RPMI8226 (cell line): ENCODE measurements at regions not wholly inside any gene's neighbourhood (a gene's known extent, or its start where the extent isn't known, plus 50 kb on each side); places are given as distances from the start of the nearest gene placed in this dataset.
A peak's percentile ranks its signal among the peaks of the same experiment; 100 is the strongest.
"Not testable (repeated sequence)": the region's sequence is repeated elsewhere in the genome, so short reads cannot be mapped to it uniquely, and the experiment has no call there.

Source experiments
- DNase-seq: peaks from one replicate; pipeline ENCODE4 v3.0.0-alpha.2; 2015

GRCh38 chr6:86602093-86602492 is 335.2 kb upstream of the HTR1E start:
- DNase-seq = not testable (repeated sequence)

DNA sequence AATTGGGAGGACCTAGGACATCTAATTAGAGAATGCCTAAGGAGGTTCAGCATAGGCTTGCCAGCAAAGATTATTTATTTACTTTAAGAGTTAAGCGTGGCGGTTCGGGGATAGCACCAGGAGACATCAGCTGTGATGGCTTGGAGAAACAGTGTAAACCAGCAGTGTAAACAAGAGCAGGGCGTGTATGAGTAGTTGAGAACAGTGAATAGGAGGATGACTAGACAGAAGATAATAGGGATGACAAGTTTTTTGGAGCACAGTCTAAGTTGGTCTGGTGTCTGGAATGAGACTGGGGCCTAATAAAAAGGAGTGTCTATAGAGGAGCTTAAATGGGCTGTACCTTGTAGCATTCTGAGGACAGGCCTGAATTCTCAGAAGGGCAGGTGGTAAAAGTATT is 338.4 kb upstream of the HTR1E start:
- DNase-seq = not testable (repeated sequence)

GRCh38 chr6:86595641-86596040 is 341.7 kb upstream of the HTR1E start:
- DNase-seq = no peak

GRCh38 chr6:86586195-86586594 is 351.1 kb upstream of the HTR1E start:
- no peak for DNase-seq

GRCh38 chr6:86581833-86582232 is 355.5 kb upstream of the HTR1E start:
- no peak for DNase-seq

GRCh38 chr6:86563197-86563596 is 374.1 kb upstream of the HTR1E start:
- DNase-seq = no peak

- DNase-seq = no peak
These were observed 379.0 kb upstream of the HTR1E start for GRCh38 chr6:86558318-86558717.

DNA sequence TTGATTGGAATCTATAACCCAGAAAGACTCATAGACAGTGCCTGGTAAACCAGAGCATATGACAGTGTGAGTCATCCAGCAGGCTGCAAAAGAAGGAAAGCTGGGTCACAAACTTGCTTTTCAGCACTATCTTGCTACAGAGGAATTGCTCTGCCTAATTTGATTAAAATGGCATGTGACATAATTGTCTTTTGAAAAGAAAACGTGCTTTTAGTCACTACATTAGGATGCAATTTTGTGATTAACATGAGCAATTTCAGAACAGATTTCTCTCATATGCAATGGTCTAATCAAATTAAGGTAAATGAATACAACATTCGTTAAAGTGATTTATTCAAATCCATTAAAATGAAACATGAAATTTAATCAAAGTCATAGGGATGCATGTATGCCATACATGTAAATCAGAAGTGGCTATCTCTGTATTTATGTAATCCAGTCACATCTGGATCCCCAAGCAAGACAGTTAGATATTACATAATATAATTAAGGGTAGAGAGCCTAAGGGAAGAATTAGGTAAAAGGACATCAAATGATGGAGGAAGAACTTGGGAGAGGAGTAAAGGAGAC is 400.0 kb upstream of the HTR1E start:
- no peak for DNase-seq

- DNase-seq = no peak
These were observed 401.2 kb upstream of the HTR1E start for GRCh38 chr6:86536121-86536520.

DNA sequence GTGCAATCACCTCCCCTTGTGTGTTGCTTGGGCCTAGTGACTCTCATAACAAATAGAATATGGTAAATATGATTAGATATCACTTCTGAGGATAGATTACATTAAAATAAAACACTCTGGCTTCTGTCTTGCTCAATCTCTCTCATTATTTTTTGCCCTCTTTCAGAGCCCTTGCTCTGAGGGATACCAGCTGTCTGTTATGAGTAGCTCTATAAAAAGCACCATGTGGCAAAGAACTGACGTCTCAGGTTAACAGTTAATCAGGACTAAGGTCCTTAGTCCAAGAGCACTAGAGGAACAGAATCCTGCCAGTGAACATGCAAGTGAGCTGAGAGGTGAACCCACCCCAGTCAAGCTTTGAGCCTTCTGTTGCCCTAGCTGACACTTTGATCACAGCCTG is 402.2 kb upstream of the HTR1E start:
- DNase-seq = no peak

DNA sequence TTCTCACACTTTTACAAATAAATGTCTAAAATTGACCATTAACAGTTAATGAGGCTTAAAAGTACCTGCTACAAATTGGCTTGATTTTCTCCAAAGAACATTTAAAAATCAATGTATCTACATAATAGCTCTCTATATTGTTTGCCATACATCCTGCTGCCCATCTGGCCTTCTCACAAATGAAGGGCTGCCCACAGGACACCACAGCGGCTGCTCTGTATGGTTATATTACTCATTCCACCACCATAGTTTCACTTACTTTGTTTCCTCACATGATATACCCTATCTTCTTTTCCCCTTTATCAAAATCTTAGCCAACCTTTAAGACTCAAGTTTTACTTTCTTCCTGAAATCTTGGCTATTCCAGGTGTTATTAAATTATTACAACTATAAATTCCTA is 407.7 kb upstream of the HTR1E start:
- no peak for DNase-seq

GRCh38 chr6:86526238-86526637 is 411.1 kb upstream of the HTR1E start:
- DNase-seq = no peak

GRCh38 chr6:86516087-86516486 is 421.2 kb upstream of the HTR1E start:
- DNase-seq = no peak

- DNase-seq = no peak
These were observed 425.4 kb upstream of the HTR1E start for GRCh38 chr6:86511962-86512361.

- DNase-seq = no peak
These were observed 429.1 kb upstream of the HTR1E start for GRCh38 chr6:86508230-86508629.

DNA sequence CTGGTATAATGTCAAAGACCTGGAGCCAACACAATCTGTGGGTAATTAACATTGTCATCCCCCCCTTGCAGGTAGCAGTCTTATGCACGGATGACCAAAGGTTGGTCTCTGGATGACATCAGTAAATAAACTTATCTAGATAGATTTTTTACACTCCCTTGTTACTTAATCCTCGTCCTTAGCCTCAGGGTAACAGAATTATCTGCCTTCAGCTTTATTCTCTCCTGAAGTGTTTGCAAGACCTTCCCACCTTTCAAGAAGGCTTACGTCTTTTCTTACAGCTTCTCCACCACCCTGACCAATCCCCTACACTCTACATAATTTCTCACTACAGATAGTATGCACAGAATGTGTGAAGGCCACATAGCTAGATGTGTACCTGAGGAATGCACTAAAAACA is 434.8 kb upstream of the HTR1E start:
- DNase-seq = no peak

- no peak for DNase-seq
These were observed 437.3 kb upstream of the HTR1E start for GRCh38 chr6:86500035-86500434.

GRCh38 chr6:86489042-86489441 is 448.3 kb upstream of the HTR1E start:
- DNase-seq = not testable (repeated sequence)

DNA sequence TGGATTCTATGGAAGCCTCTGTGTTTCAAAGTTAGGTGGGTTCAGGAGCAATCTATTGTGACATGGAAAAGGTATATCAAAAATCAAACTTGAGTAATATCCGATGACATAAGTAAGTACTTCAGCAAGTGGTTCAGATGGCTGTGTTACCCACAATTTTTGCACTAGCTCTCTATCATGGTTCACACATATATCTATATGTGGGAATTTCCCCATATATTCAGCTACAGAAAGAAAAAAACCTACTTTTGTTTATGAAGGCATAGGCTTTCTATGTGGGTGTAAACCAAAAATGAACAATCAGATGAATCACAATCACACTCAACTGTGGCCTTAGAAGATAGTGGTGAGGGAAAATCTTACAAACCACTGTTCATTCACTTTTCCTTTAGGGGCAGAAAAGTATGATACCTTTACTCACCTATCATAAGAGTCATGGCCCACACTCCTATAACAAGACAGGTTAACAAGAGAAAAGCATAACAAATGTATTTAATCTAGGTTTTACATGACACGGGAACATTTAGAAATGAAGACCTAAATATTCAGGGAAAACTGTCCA is 449.6 kb upstream of the HTR1E start:
- no peak for DNase-seq

DNA sequence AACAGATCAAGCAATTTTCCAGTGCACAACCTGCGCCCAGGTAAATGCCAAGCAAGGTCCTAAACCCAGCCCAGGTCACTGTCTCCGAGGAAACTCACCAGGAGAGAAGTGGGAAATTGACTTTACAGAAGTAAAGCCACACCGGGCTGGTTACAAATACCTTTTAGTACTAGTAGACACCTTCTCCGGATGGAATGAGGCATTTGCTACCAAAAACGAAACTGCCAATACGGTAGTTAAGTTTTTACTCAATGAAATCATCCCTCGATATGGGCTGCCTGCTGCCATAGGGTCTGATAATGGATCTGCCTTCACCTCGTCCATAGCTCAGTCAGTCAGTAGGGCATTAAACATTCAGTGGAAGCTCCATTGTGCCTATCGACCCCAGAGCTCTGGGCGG is 459.0 kb upstream of the HTR1E start:
- DNase-seq = peak; percentile 52

DNA sequence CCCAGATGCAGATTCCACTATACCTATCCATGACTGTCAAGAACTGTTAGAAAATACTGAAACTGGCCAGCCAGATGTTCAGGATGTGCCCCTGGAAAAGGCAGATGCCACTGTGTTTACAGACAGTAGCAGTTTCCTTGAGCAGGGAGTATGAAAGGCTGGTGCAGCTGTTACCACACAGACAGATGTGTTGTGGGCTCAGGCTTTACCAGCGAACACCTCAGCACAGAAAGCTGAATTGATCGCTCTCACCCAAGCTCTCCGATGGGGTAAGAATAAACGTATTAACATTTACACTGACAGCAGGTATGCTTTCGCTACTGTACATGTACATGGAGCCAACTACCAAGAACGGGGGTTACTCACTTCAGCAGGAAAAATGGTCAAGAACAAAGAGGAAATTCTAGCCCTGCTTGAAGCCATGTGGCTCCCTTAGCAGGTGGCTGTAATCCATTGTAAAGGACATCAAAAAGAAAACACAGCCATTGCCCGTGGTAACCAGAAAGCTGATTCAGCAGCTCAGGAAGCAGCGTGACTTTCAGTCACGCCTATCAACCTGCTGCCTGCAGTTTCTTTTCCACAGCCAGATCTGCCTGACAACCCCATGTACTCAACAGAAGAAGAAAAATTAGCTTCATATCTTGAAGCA is 459.7 kb upstream of the HTR1E start:
- peak; percentile 84 for DNase-seq

DNA sequence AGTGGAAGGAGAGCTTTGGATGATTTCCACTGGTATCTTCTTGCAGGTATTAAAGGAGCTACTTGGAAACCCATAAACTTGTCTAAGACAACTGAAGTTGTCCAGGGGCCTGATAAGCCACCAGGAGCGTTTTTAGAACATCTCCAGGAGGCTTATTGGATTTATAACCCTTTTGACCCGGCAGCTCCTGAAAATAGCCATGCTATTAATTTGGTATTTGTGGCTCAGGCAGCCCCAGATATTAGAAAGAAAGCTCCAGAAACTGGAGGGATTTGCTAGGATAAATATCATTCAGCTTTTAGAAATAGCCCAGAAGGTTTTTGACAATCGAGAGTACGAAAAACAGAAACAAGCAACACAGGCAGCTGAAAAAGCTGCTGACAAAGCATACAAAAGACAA is 461.0 kb upstream of the HTR1E start:
- no peak for DNase-seq

DNA sequence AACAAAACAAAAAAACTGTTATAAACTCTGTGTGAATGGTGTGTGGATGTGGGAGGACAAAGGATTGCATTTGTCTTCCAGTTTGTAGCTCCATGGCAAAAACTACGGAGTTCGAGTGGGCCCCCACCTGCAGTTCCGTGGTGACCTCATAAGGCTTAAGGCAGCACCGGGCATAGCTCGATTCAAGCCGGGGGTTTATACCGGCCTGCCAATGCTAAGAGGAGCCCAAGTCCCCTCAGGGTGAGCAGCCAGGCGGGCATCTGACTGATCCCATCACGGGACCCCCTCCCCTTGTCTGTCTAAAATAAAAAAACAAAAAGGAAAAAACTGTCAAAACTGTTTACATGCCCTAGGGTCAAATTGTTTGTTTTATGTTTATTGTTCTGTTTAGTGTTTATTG is 463.2 kb upstream of the HTR1E start:
- DNase-seq = no peak

GRCh38 chr6:86471791-86472190 is 465.5 kb upstream of the HTR1E start:
- no peak for DNase-seq

- no peak for DNase-seq
These were observed 477.4 kb upstream of the HTR1E start for GRCh38 chr6:86459978-86460377.
